GM23338 (cell line): ENCODE measurements at regions not wholly inside any gene's neighbourhood (a gene's known extent, or its start where the extent isn't known, plus 50 kb on each side); places are given as distances from the start of the nearest gene placed in this dataset.

ENCODE experiments used
- ATAC-seq: fragments of 200-7000 bp; cut with Tn5 transposase; 3 replicates; pipeline ENCODE4 v1.9.1; 2020
- DNase-seq: peaks from one replicate; pipeline ENCODE4 v3.0.0-alpha.2; 2015; ENCODE audit warnings: low spot score
- H2AFZ ChIP-seq: fragments of 200-600 bp; sonication (generic); 2 replicates; pipeline ENCODE4 v1.8.0; 2016; ENCODE audit warnings: antibody characterized with exemption, mild to moderate bottlenecking, moderate library complexity
- H3F3A ChIP-seq: fragments of 200-600 bp; sonication (generic); replicated peaks from 2 replicates; pipeline ENCODE4 v1.8.0; 2017; ENCODE audit warnings: antibody characterized with exemption, mixed run types, low read depth
- H3K27ac ChIP-seq: fragments of 200-600 bp; sonication (generic); 2 replicates; pipeline ENCODE4 v1.6.1; 2016; ENCODE audit warnings: low read depth
- H3K27me3 ChIP-seq: fragments of 200-600 bp; sonication (generic); 2 replicates; pipeline ENCODE4 v1.8.0; 2016; ENCODE audit warnings: mild to moderate bottlenecking, mixed run types, moderate library complexity; ENCODE audit not compliant: insufficient read depth
- H3K36me3 ChIP-seq: fragments of 200-600 bp; sonication (generic); 2 replicates; pipeline ENCODE4 v1.8.0; 2016; ENCODE audit warnings: mild to moderate bottlenecking; ENCODE audit not compliant: insufficient read depth
- H3K4me1 ChIP-seq: fragments of 200-600 bp; sonication (generic); 2 replicates; pipeline ENCODE4 v1.8.0; 2016; ENCODE audit warnings: mild to moderate bottlenecking, moderate library complexity; ENCODE audit not compliant: insufficient read depth
- H3K4me2 ChIP-seq: fragments of 200-600 bp; sonication (generic); 2 replicates; pipeline ENCODE4 v1.7.1; 2017; ENCODE audit warnings: mixed run types
- H3K4me3 ChIP-seq: fragments of 200-600 bp; sonication (generic); 2 replicates; pipeline ENCODE4 v1.6.1; 2016; ENCODE audit warnings: mixed run types
- H3K79me2 ChIP-seq: fragments of 200-600 bp; sonication (generic); replicated peaks from 2 replicates; pipeline ENCODE4 v1.8.0; 2017; ENCODE audit warnings: mild to moderate bottlenecking; ENCODE audit not compliant: insufficient read depth
- H3K9me2 ChIP-seq: fragments of 200-600 bp; sonication (generic); 2 replicates; pipeline ENCODE4 v1.8.0; 2017; ENCODE audit not compliant: insufficient read depth
- H4K20me1 ChIP-seq: fragments of 200-600 bp; sonication (generic); replicated peaks from 2 replicates; pipeline ENCODE4 v1.8.0; 2017; ENCODE audit warnings: mild to moderate bottlenecking; ENCODE audit not compliant: insufficient read depth
- H3K27ac Mint-ChIP-seq: 2 replicates; pipeline ENCODE4 v1.8.0; 2020; ENCODE audit warnings: inconsistent platforms, mild to moderate bottlenecking, moderate library complexity, mixed read lengths
- H3K27me3 Mint-ChIP-seq: 3 replicates; pipeline ENCODE4 v1.8.0; 2022; ENCODE audit warnings: low read depth, mild to moderate bottlenecking, moderate library complexity, mixed read lengths, inconsistent platforms; ENCODE audit not compliant: insufficient read depth, poor library complexity
- H3K36me3 Mint-ChIP-seq: 3 replicates; pipeline ENCODE4 v1.8.0; 2021; ENCODE audit warnings: low read depth, mild to moderate bottlenecking, inconsistent platforms, moderate library complexity, mixed read lengths
- H3K4me1 Mint-ChIP-seq: 3 replicates; pipeline ENCODE4 v1.8.0; 2020; ENCODE audit warnings: mild to moderate bottlenecking, inconsistent platforms, mixed read lengths
- H3K4me3 Mint-ChIP-seq: 3 replicates; pipeline ENCODE4 v1.8.0; 2021; ENCODE audit warnings: moderate library complexity, mild to moderate bottlenecking, inconsistent platforms, mixed read lengths
- H3K9me3 Mint-ChIP-seq: 3 replicates; pipeline ENCODE4 v1.8.0; 2020; ENCODE audit warnings: moderate library complexity, mild to moderate bottlenecking, inconsistent platforms, mixed read lengths
- CREB1 ChIP-seq: fragments of 250-450 bp; sonication (Bioruptor Pico); IDR thresholded peaks from 2 replicates; pipeline ENCODE4 v1.5.0; 2020; ENCODE audit warnings: low read depth, mild to moderate bottlenecking, moderate library complexity
- CTCF ChIP-seq, 2 experiments: fragments of 200-600 bp in 1 of 2; sonication (generic) in 1 of 2; conservative IDR thresholded peaks; 2 replicates each; pipeline versions ENCODE4 v1.5.1 to v1.6.1; 2016 to 2017; ENCODE audit warnings: antibody characterized with exemption in 2 of 2, low read depth in 2 of 2, mild to moderate bottlenecking in 2 of 2, moderate library complexity in 1 of 2
- ETS1 ChIP-seq: IDR thresholded peaks from 2 replicates; pipeline ENCODE4 v1.6.1; 2016; ENCODE audit warnings: antibody characterized with exemption
- EZH2 ChIP-seq: fragments of 200-600 bp; sonication (generic); IDR thresholded peaks from one replicate; pipeline ENCODE4 v1.8.0; 2017; ENCODE audit warnings: antibody characterized with exemption, mild to moderate bottlenecking, low read depth; ENCODE audit not compliant: unreplicated experiment
- EZH2phosphoT487 ChIP-seq: fragments of 200-600 bp; sonication (generic); IDR thresholded peaks from one replicate; pipeline ENCODE4 v1.8.1; 2018; ENCODE audit warnings: antibody characterized with exemption; ENCODE audit not compliant: unreplicated experiment
- JUNB ChIP-seq: IDR thresholded peaks from one replicate; pipeline ENCODE4 v1.6.1; 2016; ENCODE audit warnings: antibody characterized with exemption; ENCODE audit not compliant: unreplicated experiment
- NANOG ChIP-seq: IDR thresholded peaks from 2 replicates; pipeline ENCODE4 v1.6.1; 2016; ENCODE audit warnings: antibody characterized with exemption, borderline replicate concordance
- POLR2AphosphoS5 ChIP-seq: IDR thresholded peaks from 2 replicates; pipeline ENCODE4 v1.6.1; 2016; ENCODE audit warnings: antibody characterized with exemption, low read depth
- REST ChIP-seq: IDR thresholded peaks from one replicate; pipeline ENCODE4 v1.6.1; 2018; ENCODE audit warnings: antibody characterized with exemption; ENCODE audit not compliant: unreplicated experiment
- STAT1 ChIP-seq: IDR thresholded peaks from one replicate; pipeline ENCODE4 v1.6.1; 2016; ENCODE audit warnings: antibody characterized with exemption; ENCODE audit not compliant: unreplicated experiment
- ZNF114 ChIP-seq: fragments of 250-450 bp; sonication (Bioruptor Pico); IDR thresholded peaks from 2 replicates; pipeline ENCODE4 v1.5.0; 2020; ENCODE audit warnings: mild to moderate bottlenecking, moderate library complexity
- ZNF331 ChIP-seq: fragments of 250-450 bp; sonication (Bioruptor Pico); IDR thresholded peaks from 2 replicates; pipeline ENCODE4 v1.5.0; 2020; ENCODE audit warnings: low read depth, mild to moderate bottlenecking, moderate library complexity
- ZNF462 ChIP-seq: fragments of 250-450 bp; sonication (Bioruptor Pico); IDR thresholded peaks from 2 replicates; pipeline ENCODE4 v1.5.0; 2020; ENCODE audit warnings: mild to moderate bottlenecking, moderate library complexity

GRCh38 chr14:58947156-58947555, 241.3 kb upstream of the DAAM1 start:
- peaks cover 3% of the 10 kb centered on the region; the same call in 2 of the 3 replicates for H3K9me3 Mint-ChIP-seq
- peaks cover 5% of the 10 kb centered on the region; the same call in 1 of the 2 replicates for H3K4me1 ChIP-seq
- no peak overlapping the region for H2AFZ ChIP-seq
- H3K27ac Mint-ChIP-seq = no peak overlapping the region
- DNase-seq (no peak), ATAC-seq (no peak)
- H4K20me1 ChIP-seq = no peaks in the 10 kb centered on the region
- H3K4me1 Mint-ChIP-seq = peaks cover 11% of the 10 kb centered on the region
- H3F3A ChIP-seq = no peaks in the 10 kb centered on the region
- no peak overlapping the region for H3K4me3 Mint-ChIP-seq
- H3K79me2 ChIP-seq = no peaks in the 10 kb centered on the region
- H3K36me3 Mint-ChIP-seq = no peaks in the 10 kb centered on the region
- no peak overlapping the region for H3K4me3 ChIP-seq
- peaks cover 2% of the 10 kb centered on the region for H3K27me3 Mint-ChIP-seq
- H3K9me2 ChIP-seq = no peaks in the 10 kb centered on the region
- H3K4me2 ChIP-seq = no peak overlapping the region
- TF ChIP-seq CTCF (conservative IDR thresholded peaks at IDR 0.05; ENCODE audit: low read depth in 2 of 2) = no peak
- no peak for TF ChIP-seq EZH2phosphoT487
- TF ChIP-seq POLR2AphosphoS5 = no peak
- TF ChIP-seq REST = no peak
- TF ChIP-seq ZNF462 (CRISPR knock-in tag) = no peak
- no peak for TF ChIP-seq JUNB
- no peak for TF ChIP-seq STAT1
- no peak for TF ChIP-seq ZNF331 (CRISPR knock-in tag)
- TF ChIP-seq NANOG = no peak
- TF ChIP-seq ZNF114 (CRISPR knock-in tag) = no peak
- no peak for TF ChIP-seq ETS1
- no peak for TF ChIP-seq EZH2
- no peak for TF ChIP-seq CREB1 (CRISPR knock-in tag)
- no peaks in the 10 kb centered on the region for H3K27me3 ChIP-seq
- no peaks in the 10 kb centered on the region for H3K36me3 ChIP-seq
- H3K27ac ChIP-seq = no peak overlapping the region
